ENCODE measurements at regions not wholly inside any gene's neighbourhood (a gene's known extent, or its start where the extent isn't known, plus 50 kb on each side); places are given as distances from the start of the nearest gene placed in this dataset.

GRCh38 chr7:23928418-23928775, 218.4 kb downstream of the STK31 start:
- H3K9me2 ChIP-seq (ENCODE audit: insufficient read depth, low read length), result no peaks in the 10 kb centered on the region
- no peak for TF ChIP-seq POLR2AphosphoS5 (IDR thresholded peaks at IDR 0.05)
- no peak for TF ChIP-seq TAF1 (IDR thresholded peaks at IDR 0.05; ENCODE audit: low read depth)
- TF ChIP-seq EP300 (conservative IDR thresholded peaks at IDR 0.05; ENCODE audit: poor library complexity, severe bottlenecking), result no peak
- TF ChIP-seq CTCF (IDR thresholded peaks at IDR 0.05; ENCODE audit: poor library complexity, severe bottlenecking), result no peak
- no peak for TF ChIP-seq EZH2 (IDR thresholded peaks at IDR 0.05; ENCODE audit: borderline replicate concordance, insufficient read depth, low read length, poor library complexity, severe bottlenecking)
- no peak for TF ChIP-seq SMC3 (conservative IDR thresholded peaks at IDR 0.05; ENCODE audit: poor library complexity)
- TF ChIP-seq RAD21 (conservative IDR thresholded peaks at IDR 0.05), result no peak
- no peak for TF ChIP-seq REST (IDR thresholded peaks at IDR 0.05; ENCODE audit: borderline replicate concordance)
- no peaks in the 10 kb centered on the region for H3K9me3 ChIP-seq (ENCODE audit: low read length)
- no peak overlapping the region for H3K27ac ChIP-seq (ENCODE audit: low read length)
- no peaks in the 10 kb centered on the region for H3F3A ChIP-seq (ENCODE audit: insufficient read depth, low read length, poor library complexity, severe bottlenecking)
- no peak overlapping the region for H3K9ac ChIP-seq (ENCODE audit: low read length)
- H4K20me1 ChIP-seq (ENCODE audit: insufficient read depth), result no peaks in the 10 kb centered on the region
- H3K4me2 ChIP-seq (ENCODE audit: low read length), result no peak overlapping the region
- no peaks in the 10 kb centered on the region for H3K27me3 ChIP-seq (ENCODE audit: insufficient read depth, low read depth, low read length)
- no peak overlapping the region for H3K4me3 ChIP-seq (ENCODE audit: low read length)
- H3K36me3 ChIP-seq (ENCODE audit: insufficient read depth, low read length), result no peaks in the 10 kb centered on the region
- H3K79me2 ChIP-seq (replicated peaks; ENCODE audit: insufficient read depth, low read length), result no peaks in the 10 kb centered on the region
- no peak overlapping the region for H2AFZ ChIP-seq (ENCODE audit: low read depth, low read length)

GRCh38 chr7:23930312-23930711, 220.3 kb downstream of the STK31 start:
- Histone ChIP-seq H3F3A (ENCODE audit: insufficient read depth, low read length, poor library complexity, severe bottlenecking) (no peaks in the 10 kb centered on the region), H3K9me3 (ENCODE audit: low read length) (no peaks in the 10 kb centered on the region), H3K9ac (ENCODE audit: low read length) (no peak overlapping the region), H3K27me3 (ENCODE audit: insufficient read depth, low read depth, low read length) (no peaks in the 10 kb centered on the region), H3K36me3 (ENCODE audit: insufficient read depth, low read length) (no peaks in the 10 kb centered on the region), H3K79me2 (replicated peaks; ENCODE audit: insufficient read depth, low read length) (no peaks in the 10 kb centered on the region), H3K27ac (ENCODE audit: low read length) (no peak overlapping the region), H3K4me2 (ENCODE audit: low read length) (no peak overlapping the region), H3K9me2 (ENCODE audit: insufficient read depth, low read length) (no peaks in the 10 kb centered on the region), H4K20me1 (ENCODE audit: insufficient read depth) (no peaks in the 10 kb centered on the region), H2AFZ (ENCODE audit: low read depth, low read length) (no peak overlapping the region), H3K4me3 (ENCODE audit: low read length) (no peak overlapping the region)
- no peak for TF ChIP-seq POLR2AphosphoS5 (IDR thresholded peaks at IDR 0.05)

- Histone ChIP-seq H3K9me2 (ENCODE audit: insufficient read depth, low read length) (no peaks in the 10 kb centered on the region), H4K20me1 (ENCODE audit: insufficient read depth) (no peaks in the 10 kb centered on the region), H3K4me3 (ENCODE audit: low read length) (no peak overlapping the region), H2AFZ (ENCODE audit: low read depth, low read length) (no peak overlapping the region), H3K9me3 (ENCODE audit: low read length) (no peaks in the 10 kb centered on the region), H3K4me2 (ENCODE audit: low read length) (no peak overlapping the region), H3K27me3 (ENCODE audit: insufficient read depth, low read depth, low read length) (no peaks in the 10 kb centered on the region), H3K36me3 (ENCODE audit: insufficient read depth, low read length) (no peaks in the 10 kb centered on the region), H3F3A (ENCODE audit: insufficient read depth, low read length, poor library complexity, severe bottlenecking) (no peaks in the 10 kb centered on the region), H3K79me2 (replicated peaks; ENCODE audit: insufficient read depth, low read length) (no peaks in the 10 kb centered on the region), H3K27ac (ENCODE audit: low read length) (no peak overlapping the region), H3K9ac (ENCODE audit: low read length) (no peak overlapping the region)
- TF ChIP-seq POLR2AphosphoS5 (IDR thresholded peaks at IDR 0.05) (no peak), RAD21 (conservative IDR thresholded peaks at IDR 0.05) (no peak), CTCF (IDR thresholded peaks at IDR 0.05; ENCODE audit: poor library complexity, severe bottlenecking) (no peak), EZH2 (IDR thresholded peaks at IDR 0.05; ENCODE audit: borderline replicate concordance, insufficient read depth, low read length, poor library complexity, severe bottlenecking) (no peak), TAF1 (IDR thresholded peaks at IDR 0.05; ENCODE audit: low read depth) (no peak), EP300 (conservative IDR thresholded peaks at IDR 0.05; ENCODE audit: poor library complexity, severe bottlenecking) (no peak)
Measured at GRCh38 chr7:23931633-23932032, 221.6 kb downstream of the STK31 start.
